GM18499 (cell line): ENCODE measurements at regions not wholly inside any gene's neighbourhood (a gene's known extent, or its start where the extent isn't known, plus 50 kb on each side); places are given as distances from the start of the nearest gene placed in this dataset.

Experiments
- ATAC-seq: cut with Tn5 transposase; IDR thresholded peaks from one replicate; pipeline ENCODE4 v1.9.1; 2021; ENCODE audit warnings: moderate number of reproducible peaks; ENCODE audit not compliant: insufficient read depth, unreplicated experiment

DNA sequence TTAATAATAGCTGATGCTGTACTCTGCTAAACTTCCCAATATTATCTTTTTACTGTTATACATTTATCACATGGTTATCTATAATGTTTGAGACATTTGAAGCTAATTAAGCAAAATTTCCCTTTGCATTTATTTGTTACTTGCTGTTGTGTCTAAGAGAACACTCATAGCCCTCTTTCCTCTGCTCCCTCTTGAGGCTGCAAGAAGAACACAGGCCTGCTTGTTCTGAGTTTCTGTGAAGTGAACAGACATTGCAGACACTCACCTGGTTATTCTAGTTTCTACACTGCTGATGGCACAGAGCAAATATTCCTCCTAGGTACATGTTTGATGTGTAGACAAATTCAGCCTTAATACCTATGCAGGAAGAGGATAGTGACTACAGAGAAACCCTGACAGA lies 367.8 kb downstream of the GASK1B start:
- ATAC-seq: no peak

- ATAC-seq: no peak
Measured at GRCh38 chr4:157803845-157804521, 368.8 kb downstream of the GASK1B start.

DNA sequence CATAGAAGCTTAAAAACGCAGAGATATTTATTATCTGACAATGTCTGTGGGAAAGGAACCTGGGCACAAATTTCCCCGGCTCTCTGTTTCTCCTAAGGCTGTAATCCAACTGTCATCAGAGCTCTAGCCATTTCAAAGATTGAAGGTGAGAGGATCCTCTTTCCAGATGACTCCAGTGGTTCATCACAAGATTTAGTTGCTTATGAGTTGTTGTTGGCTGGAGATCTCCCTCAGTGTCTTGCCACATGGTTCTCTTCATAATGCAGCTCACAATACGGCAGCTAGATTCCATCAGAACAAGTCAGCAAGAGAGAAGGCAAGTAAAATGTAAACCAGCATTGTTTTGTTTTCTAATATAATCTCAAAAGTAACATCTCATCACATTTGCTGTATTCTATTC lies 369.4 kb downstream of the GASK1B start:
- ATAC-seq: no peak

- ATAC-seq: no peak
Measured at GRCh38 chr4:157795495-157795894, 377.3 kb downstream of the GASK1B start.

DNA sequence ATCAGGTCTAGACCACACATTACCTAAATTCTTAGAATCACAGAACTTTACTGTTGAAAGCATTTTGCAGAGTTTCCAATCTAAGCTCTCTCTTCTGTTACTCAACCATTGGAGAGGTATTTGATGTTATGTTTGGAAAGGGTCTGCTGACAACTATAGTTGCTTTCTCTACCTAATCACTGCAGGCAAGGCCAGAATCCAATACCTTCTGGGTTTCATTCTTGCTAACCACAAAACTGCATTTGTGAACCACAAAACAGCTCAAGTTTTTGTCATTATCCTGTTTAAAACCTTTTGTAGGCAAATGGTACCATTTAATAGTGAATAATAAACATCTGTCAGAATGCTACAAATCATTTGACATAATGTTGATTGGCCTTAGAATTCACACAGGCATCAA lies 380.1 kb downstream of the GASK1B start:
- ATAC-seq: no peak

DNA sequence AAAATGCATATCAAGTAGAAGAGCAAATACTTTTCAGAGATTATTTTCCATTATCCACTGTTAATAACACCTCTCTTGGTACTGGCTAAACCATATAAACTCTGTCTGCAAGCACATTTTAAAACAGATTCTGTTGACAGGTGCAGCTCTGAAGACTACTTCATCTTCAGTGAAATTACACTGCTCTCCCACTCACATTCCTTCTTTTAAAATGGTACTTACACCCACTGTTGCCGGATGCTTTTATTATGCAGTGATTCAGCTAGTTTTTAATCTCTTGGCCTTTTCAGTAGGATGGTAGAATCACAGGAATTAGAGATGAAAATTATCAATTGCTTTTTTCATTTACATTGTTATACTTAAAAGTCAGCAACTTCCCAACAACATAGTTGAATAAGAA lies 381.6 kb downstream of the GASK1B start:
- no peak for ATAC-seq

GRCh38 chr4:157787618-157788017 lies 385.2 kb downstream of the GASK1B start:
- no peak for ATAC-seq

- no peak for ATAC-seq
Measured at GRCh38 chr4:157781361-157781760, 391.5 kb downstream of the GASK1B start.

DNA sequence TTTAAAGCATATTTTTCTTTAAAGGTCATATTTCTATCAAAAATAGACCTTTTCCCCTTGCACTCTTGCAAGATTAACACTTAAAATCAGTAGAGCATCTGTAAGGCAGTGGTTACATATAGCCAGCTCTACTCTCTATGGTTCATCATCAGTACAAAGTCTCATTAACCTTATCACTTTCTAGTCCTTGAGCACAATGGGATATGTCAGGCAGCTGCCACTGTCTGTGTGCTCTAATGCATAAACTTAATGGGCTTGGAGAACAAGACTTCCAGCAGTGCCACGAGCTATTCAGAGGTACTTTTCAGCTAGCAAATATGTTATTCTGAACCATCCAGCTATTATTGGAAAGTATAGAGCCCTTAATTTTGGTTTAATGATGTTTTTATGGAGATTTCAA lies 393.7 kb downstream of the GASK1B start:
- no peak for ATAC-seq

DNA sequence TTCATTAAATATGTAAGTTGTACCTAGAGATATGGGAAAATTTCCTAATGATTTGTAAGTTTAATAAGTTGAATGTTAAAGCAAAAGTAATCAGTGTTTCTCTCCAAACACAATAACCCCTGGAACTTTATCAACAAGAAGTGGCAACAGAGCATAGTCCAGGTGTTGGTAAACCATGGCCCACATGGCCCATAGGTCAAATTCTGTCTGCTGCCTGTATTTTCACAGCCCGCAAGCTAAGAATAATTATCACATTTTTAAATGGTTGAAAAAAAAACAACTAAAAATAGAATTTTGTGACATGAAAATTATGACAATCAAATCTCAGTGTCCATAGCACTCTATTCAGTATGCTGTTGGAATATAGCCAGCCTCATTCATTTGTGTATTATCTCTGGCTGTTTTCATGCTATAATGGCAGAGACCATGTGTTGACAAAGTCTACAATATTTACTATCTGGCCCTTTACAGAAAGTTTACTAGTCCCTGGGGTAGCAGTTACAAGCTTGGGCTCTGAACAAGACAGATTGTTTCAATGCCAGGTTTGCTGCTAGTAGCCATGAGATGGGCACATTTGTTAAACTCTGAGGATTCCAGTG lies 395.8 kb downstream of the GASK1B start:
- no peak for ATAC-seq

DNA sequence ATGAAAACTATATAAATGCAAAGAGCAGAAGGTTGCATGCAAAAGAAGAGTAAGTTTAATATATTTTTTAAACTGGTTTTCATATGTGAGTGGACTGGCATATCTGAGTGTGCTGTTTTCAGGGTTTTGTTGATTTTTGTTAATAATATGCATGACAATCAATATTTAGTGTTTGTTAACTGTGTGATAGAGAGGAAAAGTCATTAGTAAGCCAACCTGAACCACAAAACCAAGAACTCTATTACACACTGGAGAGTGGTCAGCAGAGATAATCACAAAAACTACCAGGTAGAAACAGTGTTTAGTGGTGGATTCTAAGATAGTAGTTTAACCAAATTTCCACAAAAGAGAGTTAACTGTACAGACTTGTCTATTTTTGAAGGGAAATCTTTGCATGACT lies 396.9 kb downstream of the GASK1B start:
- ATAC-seq: no peak

GRCh38 chr4:157772907-157773306 lies 399.9 kb downstream of the GASK1B start:
- no peak for ATAC-seq

DNA sequence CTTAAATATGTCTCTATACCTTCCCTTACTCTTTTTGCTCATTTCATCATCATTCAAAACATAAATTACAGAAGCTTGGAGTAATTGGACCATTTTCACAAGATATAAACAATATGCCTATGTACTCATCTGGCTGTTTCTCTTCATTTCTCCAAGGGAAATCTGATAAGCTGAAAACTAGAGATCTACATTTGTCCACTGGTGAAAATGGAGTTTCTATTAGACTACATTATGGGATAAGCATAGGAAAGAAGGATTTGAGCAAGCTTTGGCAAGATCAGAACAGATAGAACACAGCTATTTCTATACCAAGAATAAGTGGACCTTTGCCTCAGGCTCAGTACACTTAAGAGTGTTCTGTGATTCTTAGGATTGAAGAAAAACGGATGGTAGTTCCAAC lies 404.4 kb downstream of the GASK1B start:
- no peak for ATAC-seq

GRCh38 chr4:157763490-157763889 lies 409.3 kb downstream of the GASK1B start:
- no peak for ATAC-seq

DNA sequence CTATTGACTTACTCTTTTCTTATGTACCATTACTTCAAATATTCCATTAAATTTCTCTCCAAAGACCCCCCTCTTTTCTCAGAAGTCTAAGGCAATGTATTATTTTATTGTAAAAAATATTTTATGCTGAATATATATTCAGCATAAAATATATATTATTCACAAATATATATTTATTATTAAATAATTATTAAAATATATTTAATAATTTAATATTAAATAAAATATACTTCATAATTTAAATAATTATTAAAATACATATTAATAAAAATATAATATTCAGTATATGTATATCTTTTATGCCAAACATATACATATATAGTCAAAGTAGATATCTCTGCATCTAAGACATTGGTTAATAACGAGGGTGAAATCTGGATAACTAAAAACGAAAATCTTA lies 418.4 kb downstream of the GASK1B start:
- ATAC-seq: no peak

GRCh38 chr4:157751631-157752030 lies 421.2 kb downstream of the GASK1B start:
- ATAC-seq: no peak

GRCh38 chr4:157741642-157742041 lies 431.2 kb downstream of the GASK1B start:
- ATAC-seq: no peak

DNA sequence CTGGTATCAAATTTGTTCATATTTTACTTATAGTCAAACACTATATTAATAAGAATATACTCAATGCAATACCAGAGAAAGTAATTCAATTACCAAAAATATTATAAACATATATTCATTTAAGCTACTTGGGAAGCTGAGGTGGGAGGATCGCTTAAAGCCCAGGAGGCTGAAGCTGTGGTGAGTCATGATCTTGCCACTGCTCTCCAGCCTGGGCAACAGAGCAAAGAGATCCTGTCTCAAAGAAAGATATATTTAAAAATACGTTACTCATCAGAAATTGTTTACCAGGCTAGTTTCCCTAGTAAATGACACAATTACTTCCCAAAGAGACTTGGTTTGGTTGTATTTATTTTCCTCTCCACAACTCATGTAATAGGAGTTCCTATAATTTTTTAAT lies 433.6 kb downstream of the GASK1B start:
- ATAC-seq: no peak

- ATAC-seq: no peak
Measured at GRCh38 chr4:157728215-157728614, 444.6 kb downstream of the GASK1B start.

GRCh38 chr4:157727163-157727562 lies 445.7 kb downstream of the GASK1B start:
- no peak for ATAC-seq

DNA sequence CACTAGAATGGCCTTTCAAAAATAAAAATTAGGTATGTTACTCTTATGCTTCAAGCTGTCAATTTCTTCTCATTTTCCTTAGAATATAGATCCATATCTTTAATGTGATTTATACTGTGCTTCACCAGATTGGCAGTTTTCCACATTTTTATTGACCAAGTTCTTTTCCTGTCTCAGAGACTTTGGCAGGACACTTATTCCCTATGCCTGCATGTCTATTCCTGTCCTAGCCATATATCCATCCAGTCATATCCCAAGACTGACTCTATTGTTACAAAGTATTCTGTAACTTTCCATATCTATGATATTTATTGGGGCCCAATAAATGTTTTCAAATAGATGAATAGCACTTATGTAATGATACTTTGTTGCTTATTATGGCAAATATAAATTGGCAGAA lies 450.7 kb downstream of the GASK1B start:
- no peak for ATAC-seq

DNA sequence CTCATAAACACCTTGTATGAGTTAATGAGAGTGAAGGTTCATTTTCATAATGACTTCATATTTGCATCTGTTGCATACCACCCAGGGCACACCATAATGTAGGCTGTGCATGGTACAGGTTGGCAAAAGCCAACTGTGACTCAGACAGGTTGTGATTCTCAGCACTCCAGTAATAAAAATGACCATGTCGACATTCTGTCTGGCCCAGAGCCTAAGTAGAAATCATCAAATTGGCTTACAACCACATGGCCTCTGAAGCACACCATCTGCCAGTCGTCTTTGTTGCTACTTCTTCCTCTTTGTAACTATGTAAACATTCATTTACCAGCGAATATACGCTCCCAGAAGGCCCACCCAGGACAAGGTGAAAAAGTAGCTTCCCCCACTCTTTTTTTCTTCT lies 459.5 kb downstream of the GASK1B start:
- no peak for ATAC-seq
